Panc1 (cell line): ENCODE measurements at regions not wholly inside any gene's neighbourhood (a gene's known extent, or its start where the extent isn't known, plus 50 kb on each side); places are given as distances from the start of the nearest gene placed in this dataset.

Source experiments
- ATAC-seq: fragments of 200-7000 bp; cut with Tn5 transposase; 2 replicates; pipeline ENCODE4 v1.9.1; 2020; ENCODE audit warnings: mild to moderate bottlenecking, moderate library complexity
- BruUV-seq: library from RNA; stranded (reverse); fragments of 400-500 nt; replicated peaks from 2 replicates; lab custom pipeline; 2021; lab: Mats Ljungman, UMichigan
- CTCF ChIA-PET: fragments of 300-600 bp; sonication (Branson Sonifier 250); formaldehyde crosslinking; loops from one replicate; lab custom pipeline; 2022; ENCODE audit warnings: antibody characterized with exemption; lab: Charles Lee
- POLR2A ChIA-PET: fragments of 300-600 bp; sonication (Branson Sonifier 250); formaldehyde crosslinking; loops from one replicate; lab custom pipeline; 2022; ENCODE audit warnings: antibody characterized with exemption; lab: Charles Lee
- DNase-seq: peaks from one replicate; pipeline ENCODE4 v3.0.0-alpha.2; 2010; ENCODE audit warnings: low read depth, low spot score
- H3K27ac ChIP-seq: 2 replicates; pipeline ENCODE4 v1.5.1; 2011; ENCODE audit warnings: mild to moderate bottlenecking, low read length, inconsistent platforms
- H3K27me3 ChIP-seq: fragments of 200-500 bp; sonication (Bioruptor generic); 2 replicates; pipeline ENCODE4 v1.6.0; 2014; ENCODE audit warnings: low read length, inconsistent platforms; ENCODE audit not compliant: control insufficient read depth, insufficient read depth
- H3K36me3 ChIP-seq: fragments of 200-500 bp; sonication (Bioruptor generic); 2 replicates; pipeline ENCODE4 v1.5.1; 2014; ENCODE audit warnings: inconsistent platforms, mild to moderate bottlenecking, low read length, moderate library complexity; ENCODE audit not compliant: control insufficient read depth, insufficient read depth
- H3K4me1 ChIP-seq: 2 replicates; pipeline ENCODE4 v1.5.1; 2011; ENCODE audit warnings: inconsistent platforms, mild to moderate bottlenecking, low read length, moderate library complexity; ENCODE audit not compliant: control insufficient read depth, insufficient read depth
- H3K4me3 ChIP-seq, 2 experiments: 2 replicates each; pipeline ENCODE4 v1.5.1; 2011 to 2012; ENCODE audit warnings: low read depth in 2 of 2, low read length in 2 of 2, mild to moderate bottlenecking in 2 of 2, inconsistent platforms in 1 of 2, moderate library complexity in 1 of 2
- H3K9me3 ChIP-seq: fragments of 200-500 bp; sonication (Bioruptor generic); 2 replicates; pipeline ENCODE4 v1.5.1; 2014; ENCODE audit warnings: low read depth, mild to moderate bottlenecking, inconsistent platforms, low read length, moderate library complexity; ENCODE audit not compliant: control insufficient read depth, insufficient read depth
- POLR2AphosphoS5 ChIP-seq: IDR thresholded peaks from 2 replicates; pipeline ENCODE4 v1.6.1; 2012; ENCODE audit warnings: mild to moderate bottlenecking, low read depth, low read length, moderate library complexity
- REST ChIP-seq, 2 experiments: IDR thresholded peaks; 2 replicates each; pipeline ENCODE4 v1.6.1; 2011 to 2012; ENCODE audit warnings: low read depth in 2 of 2, control low read depth in 1 of 2, low read length in 1 of 2, mild to moderate bottlenecking in 1 of 2, moderate library complexity in 1 of 2; ENCODE audit not compliant: insufficient read depth in 1 of 2
- SIN3A ChIP-seq: IDR thresholded peaks from 2 replicates; pipeline ENCODE4 v1.6.1; 2012; ENCODE audit warnings: low read depth, mild to moderate bottlenecking, low read length, moderate library complexity, borderline replicate concordance; ENCODE audit not compliant: insufficient read depth
- TCF7L2 ChIP-seq: IDR thresholded peaks from 2 replicates; pipeline ENCODE4 v1.6.1; 2011; ENCODE audit warnings: mild to moderate bottlenecking, low read depth, low read length, inconsistent platforms
- in situ Hi-C: cut with HindIII; loops from 2 replicates; pipeline ENCODE4 v1.10.0; 2016; ENCODE audit warnings: low sequenced_read_pairs, low pct_unique_long_range_greater_than_20kb
- intact Hi-C: fragments of 100-400 bp; cut with micrococcal nuclease; formaldehyde crosslinking; loops from one replicate; pipeline ENCODE4 v1.10.0; 2022; ENCODE audit not compliant: unreplicated experiment
- TF ChIP-seq, protein P1 (sequence below): fragments of 450-650 bp; IDR thresholded peaks from 2 replicates; pipeline ENCODE4 v1.5.1; 2017; ENCODE audit warnings: mild to moderate bottlenecking

- no peak for TF ChIP-seq SIN3A
- TF ChIP-seq REST (IDR thresholded peaks at IDR 0.05; ENCODE audit: insufficient read depth in 1 of 2, low read depth in 2 of 2, low read length in 1 of 2): no peak
- no peak for TF ChIP-seq TCF7L2
- TF ChIP-seq, protein P1, sequence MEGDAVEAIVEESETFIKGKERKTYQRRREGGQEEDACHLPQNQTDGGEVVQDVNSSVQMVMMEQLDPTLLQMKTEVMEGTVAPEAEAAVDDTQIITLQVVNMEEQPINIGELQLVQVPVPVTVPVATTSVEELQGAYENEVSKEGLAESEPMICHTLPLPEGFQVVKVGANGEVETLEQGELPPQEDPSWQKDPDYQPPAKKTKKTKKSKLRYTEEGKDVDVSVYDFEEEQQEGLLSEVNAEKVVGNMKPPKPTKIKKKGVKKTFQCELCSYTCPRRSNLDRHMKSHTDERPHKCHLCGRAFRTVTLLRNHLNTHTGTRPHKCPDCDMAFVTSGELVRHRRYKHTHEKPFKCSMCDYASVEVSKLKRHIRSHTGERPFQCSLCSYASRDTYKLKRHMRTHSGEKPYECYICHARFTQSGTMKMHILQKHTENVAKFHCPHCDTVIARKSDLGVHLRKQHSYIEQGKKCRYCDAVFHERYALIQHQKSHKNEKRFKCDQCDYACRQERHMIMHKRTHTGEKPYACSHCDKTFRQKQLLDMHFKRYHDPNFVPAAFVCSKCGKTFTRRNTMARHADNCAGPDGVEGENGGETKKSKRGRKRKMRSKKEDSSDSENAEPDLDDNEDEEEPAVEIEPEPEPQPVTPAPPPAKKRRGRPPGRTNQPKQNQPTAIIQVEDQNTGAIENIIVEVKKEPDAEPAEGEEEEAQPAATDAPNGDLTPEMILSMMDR: no peak
- no peak for TF ChIP-seq POLR2AphosphoS5
- Histone ChIP-seq H3K27ac (no peak overlapping the region), H3K27me3 (no peaks in the 10 kb centered on the region), H3K9me3 (0 out of 2 replicates have a peak, but pooled peaks cover 9% of the 10 kb centered on the region), H3K4me3 (no peak overlapping the region), H3K36me3 (no peaks in the 10 kb centered on the region), H3K4me1 (no peaks in the 10 kb centered on the region)
- ATAC-seq (no peak), DNase-seq (no peak)
- intact Hi-C loops: no loop called here
- POLR2A ChIA-PET: no interaction called here
- in situ Hi-C loops: no loop called here
- CTCF ChIA-PET: no interaction called here
- no TSS peak for BruUV-seq
These were observed 336.8 kb downstream of the RSL24D1 start for GRCh38 chr15:54859982-54860381.

DNA sequence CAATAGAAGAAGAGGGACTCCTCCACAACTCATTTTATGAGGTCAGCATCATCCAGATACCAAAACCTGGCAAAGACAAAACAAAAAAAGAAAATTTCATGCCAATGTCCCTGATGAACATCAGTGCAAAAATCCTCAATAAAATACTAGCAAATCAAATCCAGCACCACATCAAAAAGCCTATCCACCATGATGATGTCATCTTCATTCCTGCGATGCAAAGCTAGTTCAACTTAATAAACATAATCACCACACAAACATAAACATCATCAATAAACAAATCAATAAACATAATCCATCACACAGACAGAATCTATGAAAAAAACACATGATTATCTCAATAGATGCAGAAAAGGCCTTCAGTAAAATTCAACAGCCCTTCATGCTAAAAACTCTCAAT, 342.1 kb downstream of the RSL24D1 start:
- no peaks in the 10 kb centered on the region for H3K4me1 ChIP-seq
- TF ChIP-seq TCF7L2: no peak
- no peak for TF ChIP-seq SIN3A
- TF ChIP-seq REST (IDR thresholded peaks at IDR 0.05; ENCODE audit: insufficient read depth in 1 of 2, low read depth in 2 of 2, low read length in 1 of 2): no peak
- TF ChIP-seq, protein P1: no peak
- TF ChIP-seq POLR2AphosphoS5: no peak
- ATAC-seq: no peak
- H3K27me3 ChIP-seq: no peaks in the 10 kb centered on the region
- no peaks in the 10 kb centered on the region for H3K36me3 ChIP-seq
- CTCF ChIA-PET: no interaction called here
- H3K27ac ChIP-seq: no peak overlapping the region
- BruUV-seq: no TSS peak
- no peak overlapping the region for H3K4me3 ChIP-seq
- DNase-seq: no peak
- intact Hi-C loops (no loop called here), in situ Hi-C loops (no loop called here)
- no peaks in the 10 kb centered on the region for H3K9me3 ChIP-seq
- POLR2A ChIA-PET: no interaction called here
